Adrenal gland (tissue), 9 donors: ENCODE measurements at regions not wholly inside any gene's neighbourhood (a gene's known extent, or its start where the extent isn't known, plus 50 kb on each side); places are given as distances from the start of the nearest gene placed in this dataset.
"Not testable (repeated sequence)": the region's sequence is repeated elsewhere in the genome, so short reads cannot be mapped to it uniquely, and the experiment has no call there.

Experiments
- DNase-seq, 7 donors: peaks; one replicate each; pipeline ENCODE4 v3.0.0-alpha.2; 2019 to 2020
- H3K27ac ChIP-seq, 5 donors: fragments of 200-600 bp; sonication (generic) in 4 of 5; 1 replicate in 3 of 5; 2 replicates in 2 of 5; pipeline versions ENCODE4 v1.5.1 to v1.8.0; 2016 to 2020; ENCODE audit warnings: mild to moderate bottlenecking in 1 of 5
- H3K27me3 ChIP-seq: fragments of 200-600 bp; 2 replicates; pipeline ENCODE4 v1.8.0; 2021
- H3K36me3 ChIP-seq, 2 donors: fragments of 200-600 bp; replicated peaks in 1 of 2; 1 replicate in 1 of 2; 2 replicates in 1 of 2; pipeline versions ENCODE4 v1.5.1 to v1.8.0; 2018 to 2022
- H3K4me1 ChIP-seq, 2 donors: fragments of 200-600 bp; replicated peaks in 1 of 2; 1 replicate in 1 of 2; 2 replicates in 1 of 2; pipeline versions ENCODE4 v1.5.1 to v1.8.0; 2018 to 2021
- H3K4me3 ChIP-seq, 4 donors: fragments of 200-600 bp; sonication (generic) in 3 of 4; one replicate each; pipeline ENCODE4 v1.5.1; 2016 to 2018
- H3K9me3 ChIP-seq, 3 donors: fragments of 200-600 bp; sonication (generic) in 1 of 3; replicated peaks in 1 of 3; 1 replicate in 2 of 3; 2 replicates in 1 of 3; pipeline versions ENCODE4 v1.5.1 to v1.8.0; 2016 to 2021
- POLR2A ChIP-seq, 2 donors: fragments of 450-650 bp; IDR thresholded peaks; one replicate each; pipeline ENCODE4 v1.6.1; 2017; ENCODE audit warnings: antibody characterized with exemption in 2 of 2, mild to moderate bottlenecking in 2 of 2, moderate library complexity in 1 of 2
- WGBS, 4 donors: extraction: QIAGEN DNeasy Blood & Tissue Kit in 2 of 4; methylation state at CpG; one replicate each; pipeline versions ENCODE4 v1.1.5 to v1.1.7; 2013 to 2017; 5-methylcytosine and 5-hydroxymethylcytosine counted together
- intact Hi-C, 2 donors: fragments of 100-400 bp; cut with DNase I; formaldehyde crosslinking; loops; one replicate each; pipeline versions ENCODE4 v1.14.1 to v1.15.0; 2022 to 2023
- TF ChIP-seq, protein P1 (sequence below), 6 experiments: fragments of 450-650 bp in 4 of 6; fragments of 200-600 bp in 2 of 6; sonication (generic) in 1 of 6; IDR thresholded peaks; 1 replicate in 5 of 6; 2 replicates in 1 of 6; pipeline versions ENCODE4 v1.5.1 to v1.8.0; 2016 to 2021; ENCODE audit warnings: antibody characterized with exemption in 6 of 6, mild to moderate bottlenecking in 2 of 6, moderate library complexity in 1 of 6
- donor health status: healthy with polysubstance abuse.
- donor health status: Bipolar disorder and iron deficiency.
- donor health status: DM: yes; HTN: yes; CAD: no.
- donor health status: DM: no; HTN: no; CAD: no.
- donor health status: DM: no; HTN: no; CAD: no.

DNA sequence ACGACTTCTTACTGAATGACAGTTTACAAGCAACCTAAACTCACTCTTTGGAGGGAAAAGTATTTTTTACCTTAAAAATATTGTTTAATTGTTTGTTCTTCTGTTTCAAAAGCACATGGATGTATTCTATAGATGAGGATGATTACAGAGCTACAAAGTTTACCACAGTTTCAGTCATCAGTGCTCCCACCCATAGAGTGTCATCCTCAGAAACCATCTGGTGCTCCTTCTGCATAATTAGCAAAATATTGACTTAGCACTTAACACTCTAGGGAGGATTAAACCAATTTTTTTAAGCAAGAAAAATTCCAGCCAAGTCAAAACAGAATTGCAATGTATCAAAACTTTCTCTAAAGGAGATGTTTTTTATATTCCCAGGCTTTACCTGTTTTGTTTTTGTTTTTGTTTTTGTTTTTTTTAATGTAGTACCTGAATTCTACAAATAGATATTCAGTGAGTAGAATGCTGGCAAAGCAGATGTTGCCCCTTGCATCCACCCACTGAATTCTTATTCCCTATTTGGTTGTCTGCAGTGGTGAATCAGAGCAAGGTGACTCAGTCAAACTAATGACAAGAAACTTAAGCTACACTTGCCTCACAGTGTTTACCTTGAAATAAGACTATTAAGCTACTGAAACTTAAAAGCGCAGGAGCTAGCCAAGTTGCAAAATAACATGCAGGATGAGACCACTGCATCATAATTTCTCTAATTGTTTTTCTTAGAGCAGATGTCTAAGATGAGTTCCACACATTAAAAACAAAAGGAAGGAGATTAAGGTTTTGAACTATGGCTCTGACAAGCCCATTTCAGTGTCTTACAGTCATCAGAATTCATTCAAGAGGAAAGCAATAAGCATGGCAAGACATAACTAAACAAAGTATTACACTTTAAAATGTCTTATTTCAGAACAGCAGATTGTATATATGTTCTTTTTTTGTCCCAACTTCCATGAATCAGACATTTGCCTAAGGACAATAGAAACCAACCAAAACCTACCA lies 155.1 kb upstream of the SOX6 start:
- intact Hi-C loops: no loop called here
- Histone ChIP-seq H3K36me3 (no peaks in the 10 kb centered on the region), H3K9me3 (no peaks in the 10 kb centered on the region), H3K27me3 (no peaks in the 10 kb centered on the region), H3K4me3 (no peak overlapping the region), H3K4me1 (no peaks in the 10 kb centered on the region), H3K27ac (no peak overlapping the region)
- no peak for TF ChIP-seq POLR2A (IDR thresholded peaks at IDR 0.05)
- TF ChIP-seq, protein P1, sequence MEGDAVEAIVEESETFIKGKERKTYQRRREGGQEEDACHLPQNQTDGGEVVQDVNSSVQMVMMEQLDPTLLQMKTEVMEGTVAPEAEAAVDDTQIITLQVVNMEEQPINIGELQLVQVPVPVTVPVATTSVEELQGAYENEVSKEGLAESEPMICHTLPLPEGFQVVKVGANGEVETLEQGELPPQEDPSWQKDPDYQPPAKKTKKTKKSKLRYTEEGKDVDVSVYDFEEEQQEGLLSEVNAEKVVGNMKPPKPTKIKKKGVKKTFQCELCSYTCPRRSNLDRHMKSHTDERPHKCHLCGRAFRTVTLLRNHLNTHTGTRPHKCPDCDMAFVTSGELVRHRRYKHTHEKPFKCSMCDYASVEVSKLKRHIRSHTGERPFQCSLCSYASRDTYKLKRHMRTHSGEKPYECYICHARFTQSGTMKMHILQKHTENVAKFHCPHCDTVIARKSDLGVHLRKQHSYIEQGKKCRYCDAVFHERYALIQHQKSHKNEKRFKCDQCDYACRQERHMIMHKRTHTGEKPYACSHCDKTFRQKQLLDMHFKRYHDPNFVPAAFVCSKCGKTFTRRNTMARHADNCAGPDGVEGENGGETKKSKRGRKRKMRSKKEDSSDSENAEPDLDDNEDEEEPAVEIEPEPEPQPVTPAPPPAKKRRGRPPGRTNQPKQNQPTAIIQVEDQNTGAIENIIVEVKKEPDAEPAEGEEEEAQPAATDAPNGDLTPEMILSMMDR (IDR thresholded peaks at IDR 0.05): no peak
- 66 to 76% (median 68%) methylated on average over 2 of the region's 2 CpGs for WGBS, 4 donors
- no peak for DNase-seq

DNA sequence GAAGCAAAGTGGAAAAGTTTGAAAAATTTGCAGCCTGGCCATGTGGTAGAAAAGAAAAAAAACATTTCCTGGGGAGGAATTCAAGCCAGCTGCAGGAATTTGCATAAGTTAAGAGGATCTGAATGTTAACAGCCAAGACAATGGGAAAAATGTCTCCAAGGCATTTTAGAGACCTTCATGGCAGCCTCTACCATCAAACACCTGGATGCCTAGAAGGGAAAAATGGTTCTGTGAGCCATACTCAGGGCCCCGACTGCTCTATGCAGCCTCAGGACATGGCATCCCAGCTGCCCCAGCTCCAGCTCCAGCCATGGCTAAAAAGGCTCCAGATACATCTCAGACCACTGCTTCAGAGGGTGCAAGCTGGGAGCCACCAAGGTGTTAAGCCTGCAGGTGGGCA lies 149.1 kb upstream of the SOX6 start:
- H3K9me3 ChIP-seq: peaks cover 0 to 12% (median 0%) of the 10 kb centered on the region in 3 donors
- 60 to 87% (median 82%) methylated on average over 1 of the region's 1 CpG for WGBS, 4 donors
- H3K27ac ChIP-seq: no peak overlapping the region
- no peaks in the 10 kb centered on the region for H3K27me3 ChIP-seq
- intact Hi-C loops: no loop called here
- H3K36me3 ChIP-seq: no peaks in the 10 kb centered on the region
- DNase-seq: no peak
- no peaks in the 10 kb centered on the region for H3K4me1 ChIP-seq
- no peak for TF ChIP-seq POLR2A (IDR thresholded peaks at IDR 0.05)
- TF ChIP-seq, protein P1 (IDR thresholded peaks at IDR 0.05): no peak
- H3K4me3 ChIP-seq: no peak overlapping the region

DNA sequence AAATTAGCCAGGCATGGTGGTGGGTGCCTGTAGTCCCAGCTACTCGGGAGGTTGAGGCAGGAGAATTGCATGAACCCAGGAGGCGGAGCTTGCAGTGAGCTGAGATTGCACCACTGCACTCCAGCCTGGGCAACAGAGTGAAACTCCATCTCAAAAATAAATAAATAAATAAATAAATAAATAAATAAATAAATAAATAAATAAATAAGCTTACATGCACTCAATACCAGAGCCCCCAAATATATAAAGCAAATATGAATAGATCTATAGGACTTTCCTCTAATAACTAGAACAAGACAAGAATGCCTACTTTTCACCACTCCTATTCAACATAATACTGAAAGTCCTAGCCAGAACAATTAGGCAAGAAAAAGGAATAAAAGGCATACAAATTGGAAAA lies 147.5 kb upstream of the SOX6 start:
- H3K27me3 ChIP-seq, H3K4me3 ChIP-seq, DNase-seq, H3K27ac ChIP-seq, intact Hi-C loops, H3K36me3 ChIP-seq, H3K4me1 ChIP-seq: not testable (repeated sequence)
- peaks cover 0 to 12% (median 0%) of the 10 kb centered on the region in 3 donors for H3K9me3 ChIP-seq
- 88 to 97% (median 94%) methylated on average over 2 of the region's 2 CpGs for WGBS, 4 donors

DNA sequence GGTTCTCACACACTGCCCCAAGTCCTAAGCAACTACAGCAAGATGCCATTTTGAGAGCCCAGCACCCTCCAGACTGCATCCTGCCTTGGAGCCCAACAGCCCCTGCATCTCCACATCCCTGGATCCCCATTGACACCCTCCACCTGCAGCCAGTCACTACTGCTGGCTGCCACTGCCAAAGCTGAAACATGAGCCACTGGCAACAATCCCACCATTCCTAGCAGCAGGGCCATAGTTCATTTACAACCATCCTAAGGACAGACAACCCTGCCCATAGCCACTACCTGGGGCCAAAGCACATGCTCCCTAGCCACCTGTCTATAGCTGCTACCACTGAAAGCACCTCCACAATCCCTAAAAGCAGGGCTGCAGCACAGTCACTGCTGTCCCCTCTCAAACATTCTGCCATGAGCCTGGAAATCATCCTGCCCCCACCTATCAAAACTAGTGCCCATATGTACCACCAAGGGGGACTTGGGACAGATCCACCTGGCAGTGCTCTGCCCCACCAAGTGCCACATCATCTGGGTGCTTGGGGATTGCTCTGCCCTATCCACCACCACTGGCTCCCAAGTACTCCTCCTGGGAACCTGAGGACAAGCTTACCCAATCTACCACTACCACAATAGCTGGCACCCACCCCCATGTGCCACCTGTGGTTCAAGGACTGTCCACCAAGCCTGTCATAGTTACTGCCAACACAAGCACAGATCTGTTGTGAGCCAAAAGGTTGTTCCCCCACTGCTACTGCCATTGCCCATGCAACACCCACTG lies 138.8 kb upstream of the SOX6 start:
- no peak overlapping the region for H3K27ac ChIP-seq
- no peaks in the 10 kb centered on the region for H3K27me3 ChIP-seq
- H3K4me1 ChIP-seq: no peaks in the 10 kb centered on the region
- no peaks in the 10 kb centered on the region for H3K9me3 ChIP-seq
- TF ChIP-seq, protein P1 (IDR thresholded peaks at IDR 0.05): no peak
- TF ChIP-seq POLR2A (IDR thresholded peaks at IDR 0.05): no peak
- intact Hi-C loops: no loop called here
- no peaks in the 10 kb centered on the region for H3K36me3 ChIP-seq
- no peak overlapping the region for H3K4me3 ChIP-seq
- no peak for DNase-seq
